ENCODE measurements at regions not wholly inside any gene's neighbourhood (a gene's known extent, or its start where the extent isn't known, plus 50 kb on each side); places are given as distances from the start of the nearest gene placed in this dataset.

GRCh38 chr11:112593440-112593839 lies 332.8 kb upstream of the PLET1 start:
- TF ChIP-seq, protein P1, sequence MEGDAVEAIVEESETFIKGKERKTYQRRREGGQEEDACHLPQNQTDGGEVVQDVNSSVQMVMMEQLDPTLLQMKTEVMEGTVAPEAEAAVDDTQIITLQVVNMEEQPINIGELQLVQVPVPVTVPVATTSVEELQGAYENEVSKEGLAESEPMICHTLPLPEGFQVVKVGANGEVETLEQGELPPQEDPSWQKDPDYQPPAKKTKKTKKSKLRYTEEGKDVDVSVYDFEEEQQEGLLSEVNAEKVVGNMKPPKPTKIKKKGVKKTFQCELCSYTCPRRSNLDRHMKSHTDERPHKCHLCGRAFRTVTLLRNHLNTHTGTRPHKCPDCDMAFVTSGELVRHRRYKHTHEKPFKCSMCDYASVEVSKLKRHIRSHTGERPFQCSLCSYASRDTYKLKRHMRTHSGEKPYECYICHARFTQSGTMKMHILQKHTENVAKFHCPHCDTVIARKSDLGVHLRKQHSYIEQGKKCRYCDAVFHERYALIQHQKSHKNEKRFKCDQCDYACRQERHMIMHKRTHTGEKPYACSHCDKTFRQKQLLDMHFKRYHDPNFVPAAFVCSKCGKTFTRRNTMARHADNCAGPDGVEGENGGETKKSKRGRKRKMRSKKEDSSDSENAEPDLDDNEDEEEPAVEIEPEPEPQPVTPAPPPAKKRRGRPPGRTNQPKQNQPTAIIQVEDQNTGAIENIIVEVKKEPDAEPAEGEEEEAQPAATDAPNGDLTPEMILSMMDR (IDR thresholded peaks at IDR 0.05; ENCODE audit: low read depth, low read length, poor library complexity, severe bottlenecking) = no peak
- no peak for TF ChIP-seq EZH2phosphoT487 (IDR thresholded peaks at IDR 0.05; ENCODE audit: borderline replicate concordance, low read length)
- H3K27me3 ChIP-seq (ENCODE audit: control insufficient read depth, low read length) = no peaks in the 10 kb centered on the region
- H3K9me2 ChIP-seq (replicated peaks; ENCODE audit: control insufficient read depth, low read length) = no peaks in the 10 kb centered on the region
- H3K36me3 ChIP-seq (ENCODE audit: control insufficient read depth, low read length) = no peaks in the 10 kb centered on the region
- H3K4me3 ChIP-seq (ENCODE audit: low read length) = no peak overlapping the region
- no peaks in the 10 kb centered on the region for H3F3A ChIP-seq (ENCODE audit: control insufficient read depth, insufficient read depth)
- no peak overlapping the region for H3K4me2 ChIP-seq (ENCODE audit: low read length)
- no peaks in the 10 kb centered on the region for H3K4me1 ChIP-seq (ENCODE audit: control insufficient read depth, low read length)
- H3K27ac ChIP-seq (ENCODE audit: low read depth, low read length) = no peak overlapping the region
- no peaks in the 10 kb centered on the region for H3K79me2 ChIP-seq (ENCODE audit: control insufficient read depth, low read length)
- no peaks in the 10 kb centered on the region for H4K20me1 ChIP-seq (ENCODE audit: control insufficient read depth, insufficient read depth, low read depth, low read length)
- no peaks in the 10 kb centered on the region for H3K9me3 ChIP-seq (ENCODE audit: control insufficient read depth, insufficient read depth, low read length)

DNA sequence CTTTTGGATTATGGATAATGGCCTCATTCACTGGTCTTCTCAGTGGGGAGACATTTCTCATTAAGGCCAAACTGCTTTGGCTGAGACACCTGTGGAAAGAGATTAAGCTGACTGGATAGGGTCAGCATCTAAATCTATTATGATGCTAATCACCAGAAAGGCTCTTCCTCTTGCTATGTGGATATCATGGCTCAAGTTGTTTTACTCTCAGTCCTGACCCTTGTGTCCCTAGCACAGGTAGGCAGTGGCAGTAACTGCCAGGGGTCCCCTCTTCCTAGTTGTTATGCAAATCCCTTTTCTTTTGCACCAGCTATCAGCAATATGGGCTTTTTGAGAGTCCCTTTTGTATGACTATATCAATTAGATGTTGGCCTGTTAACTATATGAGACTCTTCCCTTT lies 335.7 kb upstream of the PLET1 start:
- H3K4me1 ChIP-seq (ENCODE audit: control insufficient read depth, low read length) = no peaks in the 10 kb centered on the region
- no peaks in the 10 kb centered on the region for H3F3A ChIP-seq (ENCODE audit: control insufficient read depth, insufficient read depth)
- H3K4me2 ChIP-seq (ENCODE audit: low read length) = no peak overlapping the region

GRCh38 chr11:112597286-112597790 lies 336.7 kb upstream of the PLET1 start:
- H3K9me2 ChIP-seq (replicated peaks; ENCODE audit: control insufficient read depth, low read length) = no peaks in the 10 kb centered on the region
- TF ChIP-seq EZH2phosphoT487 (IDR thresholded peaks at IDR 0.05; ENCODE audit: borderline replicate concordance, low read length) = no peak
- TF ChIP-seq, protein P1 (IDR thresholded peaks at IDR 0.05; ENCODE audit: low read depth, low read length, poor library complexity, severe bottlenecking) = no peak
- H3K4me2 ChIP-seq (ENCODE audit: low read length) = no peak overlapping the region
- H3K27ac ChIP-seq (ENCODE audit: low read depth, low read length) = no peak overlapping the region
- H3F3A ChIP-seq (ENCODE audit: control insufficient read depth, insufficient read depth) = no peaks in the 10 kb centered on the region
- H3K4me3 ChIP-seq (ENCODE audit: low read length) = no peak overlapping the region
- H3K4me1 ChIP-seq (ENCODE audit: control insufficient read depth, low read length) = no peaks in the 10 kb centered on the region
- no peaks in the 10 kb centered on the region for H3K36me3 ChIP-seq (ENCODE audit: control insufficient read depth, low read length)
- H3K9me3 ChIP-seq (ENCODE audit: control insufficient read depth, insufficient read depth, low read length) = no peaks in the 10 kb centered on the region
- H3K27me3 ChIP-seq (ENCODE audit: control insufficient read depth, low read length) = no peaks in the 10 kb centered on the region
- no peaks in the 10 kb centered on the region for H4K20me1 ChIP-seq (ENCODE audit: control insufficient read depth, insufficient read depth, low read depth, low read length)
- H3K79me2 ChIP-seq (ENCODE audit: control insufficient read depth, low read length) = no peaks in the 10 kb centered on the region

More for the DNA sequence above, 335.7 kb upstream of the PLET1 start:
- Histone ChIP-seq H3K79me2 (ENCODE audit: control insufficient read depth, low read length) (no peaks in the 10 kb centered on the region), H3K9me2 (replicated peaks; ENCODE audit: control insufficient read depth, low read length) (no peaks in the 10 kb centered on the region), H3K9me3 (ENCODE audit: control insufficient read depth, insufficient read depth, low read length) (no peaks in the 10 kb centered on the region), H3K27ac (ENCODE audit: low read depth, low read length) (no peak overlapping the region), H3K27me3 (ENCODE audit: control insufficient read depth, low read length) (no peaks in the 10 kb centered on the region), H3K36me3 (ENCODE audit: control insufficient read depth, low read length) (no peaks in the 10 kb centered on the region), H3K4me3 (ENCODE audit: low read length) (no peak overlapping the region), H4K20me1 (ENCODE audit: control insufficient read depth, insufficient read depth, low read depth, low read length) (no peaks in the 10 kb centered on the region)
- TF ChIP-seq EZH2phosphoT487 (IDR thresholded peaks at IDR 0.05; ENCODE audit: borderline replicate concordance, low read length) = no peak
- TF ChIP-seq, protein P1 (IDR thresholded peaks at IDR 0.05; ENCODE audit: low read depth, low read length, poor library complexity, severe bottlenecking) = no peak

All from DOHH2 (cell line).